EH (cell line): ENCODE measurements at regions not wholly inside any gene's neighbourhood (a gene's known extent, or its start where the extent isn't known, plus 50 kb on each side); places are given as distances from the start of the nearest gene placed in this dataset.

Experiments
- DNase-seq: peaks from one replicate; pipeline ENCODE4 v3.0.0-alpha.2; 2015; ENCODE audit warnings: low read depth

GRCh38 chr5:175168882-175169507 is 275.0 kb downstream of the DRD1 start:
- no peak for DNase-seq

DNA sequence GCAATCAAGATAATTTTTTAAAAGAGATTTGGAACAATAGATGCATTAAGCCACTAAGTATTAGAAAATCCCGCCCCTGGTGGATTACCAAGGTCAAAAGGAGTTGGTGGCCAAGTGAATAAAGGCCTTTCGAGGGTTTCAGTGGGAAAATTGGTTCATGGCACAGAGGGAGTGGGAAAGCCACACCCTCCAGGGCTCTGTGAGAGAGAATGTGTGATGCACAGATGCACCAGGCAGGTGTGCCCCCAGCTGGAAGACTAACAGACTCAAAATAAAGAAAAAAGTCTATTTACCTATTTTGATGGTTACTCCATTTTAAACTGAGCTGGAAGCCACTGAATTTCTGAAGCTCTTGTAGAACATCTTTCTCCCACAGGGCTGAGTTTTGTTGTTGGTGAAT is 278.0 kb downstream of the DRD1 start:
- no peak for DNase-seq

GRCh38 chr5:175163586-175164275 is 280.3 kb downstream of the DRD1 start:
- no peak for DNase-seq

- no peak for DNase-seq
These were observed 281.9 kb downstream of the DRD1 start for GRCh38 chr5:175162036-175162435.

DNA sequence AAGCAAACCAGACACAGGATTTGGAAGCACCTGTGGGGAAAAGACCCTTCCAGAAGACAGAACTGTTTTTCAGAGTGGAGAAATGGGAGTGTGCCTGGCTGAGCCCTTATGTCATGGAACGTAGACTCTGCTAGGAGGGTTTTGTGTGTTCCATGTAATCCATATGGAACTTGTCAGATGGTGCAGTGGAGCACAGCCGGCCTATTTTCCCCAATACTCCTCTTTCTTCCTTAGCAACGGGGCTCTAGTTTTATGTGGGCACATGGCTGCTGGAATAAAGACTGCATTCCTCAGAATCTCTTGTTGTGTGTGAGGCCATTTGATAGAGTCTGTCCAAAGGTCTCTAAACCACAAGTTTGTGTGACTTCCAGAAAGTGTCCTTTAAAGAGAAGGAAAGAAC is 284.0 kb downstream of the DRD1 start:
- DNase-seq, result no peak

GRCh38 chr5:175148636-175149172 is 295.3 kb downstream of the DRD1 start:
- DNase-seq, result no peak

DNA sequence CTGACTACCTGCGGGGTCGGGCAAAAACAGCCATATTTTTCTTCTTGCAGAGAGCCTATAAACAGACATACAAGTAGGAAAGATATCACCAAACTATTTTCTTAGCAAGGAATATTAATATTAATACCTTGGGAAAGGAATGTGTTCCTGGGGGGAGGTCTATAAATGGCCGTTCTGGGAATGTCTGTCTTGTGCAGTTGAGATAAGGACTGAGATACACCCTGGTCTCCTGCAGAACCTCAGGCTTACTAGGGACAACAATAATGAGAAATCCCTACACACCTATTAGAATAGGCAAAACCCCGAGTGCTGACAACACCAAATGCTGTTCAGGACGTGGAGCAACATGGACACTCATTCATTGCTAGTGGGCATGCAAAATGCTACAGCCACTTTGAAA is 297.2 kb downstream of the DRD1 start:
- DNase-seq, result no peak

DNA sequence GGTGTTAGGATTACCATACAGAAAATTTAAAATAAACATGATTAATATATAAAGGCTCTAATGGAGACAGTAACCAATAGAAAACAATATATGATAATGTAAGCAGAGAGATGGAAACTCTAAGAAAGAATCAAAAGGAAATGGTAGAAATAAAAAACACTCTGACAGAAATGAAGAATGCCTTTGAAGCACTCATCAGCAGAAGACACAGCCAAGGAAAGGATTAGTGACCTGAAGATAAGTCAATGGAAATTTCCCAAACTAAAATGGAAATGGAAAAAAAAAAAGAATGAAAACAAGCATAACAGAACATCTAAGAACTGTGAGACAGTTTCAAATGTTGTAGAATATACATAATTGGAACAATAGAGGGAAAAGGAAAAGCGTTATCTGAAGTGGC is 302.6 kb downstream of the DRD1 start:
- DNase-seq, result no peak

DNA sequence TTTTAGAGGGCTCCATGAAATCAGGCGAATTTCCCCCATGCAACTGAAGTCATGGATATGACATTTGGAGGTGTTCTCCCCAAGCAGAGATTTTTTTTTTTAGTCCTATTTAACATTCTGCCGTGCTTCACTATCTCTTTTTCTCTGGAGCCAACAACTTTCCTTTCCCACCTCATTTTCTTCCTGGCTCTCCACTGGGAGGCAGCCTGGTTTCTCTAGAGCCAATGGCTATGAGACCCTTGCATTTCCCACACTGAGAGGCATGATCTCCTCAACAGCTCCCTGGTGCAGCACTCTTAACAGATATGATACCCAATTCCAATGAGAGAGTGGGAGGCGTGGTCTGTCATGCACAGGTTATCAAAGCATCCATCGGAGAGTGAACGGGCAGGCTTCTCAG is 310.8 kb downstream of the DRD1 start:
- DNase-seq, result no peak

DNA sequence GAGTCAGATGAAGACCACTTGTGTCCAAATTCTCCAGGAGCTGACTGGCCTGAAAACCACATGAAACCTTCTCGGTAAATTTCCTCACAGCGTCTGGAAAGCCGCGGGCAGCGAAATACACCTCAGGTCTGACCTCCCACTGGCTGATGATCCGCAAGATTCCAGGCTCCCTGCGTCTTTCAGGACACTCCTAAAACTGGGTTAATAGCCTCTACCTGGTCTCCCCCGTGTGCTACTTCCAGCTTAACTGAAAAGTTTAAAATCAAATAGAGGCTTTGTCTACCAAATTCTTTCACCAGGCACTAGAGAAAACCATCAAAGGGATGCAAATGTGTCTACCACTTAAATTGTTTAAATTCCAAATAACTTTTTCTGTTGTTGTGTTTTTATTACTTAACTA is 312.6 kb downstream of the DRD1 start:
- no peak for DNase-seq

DNA sequence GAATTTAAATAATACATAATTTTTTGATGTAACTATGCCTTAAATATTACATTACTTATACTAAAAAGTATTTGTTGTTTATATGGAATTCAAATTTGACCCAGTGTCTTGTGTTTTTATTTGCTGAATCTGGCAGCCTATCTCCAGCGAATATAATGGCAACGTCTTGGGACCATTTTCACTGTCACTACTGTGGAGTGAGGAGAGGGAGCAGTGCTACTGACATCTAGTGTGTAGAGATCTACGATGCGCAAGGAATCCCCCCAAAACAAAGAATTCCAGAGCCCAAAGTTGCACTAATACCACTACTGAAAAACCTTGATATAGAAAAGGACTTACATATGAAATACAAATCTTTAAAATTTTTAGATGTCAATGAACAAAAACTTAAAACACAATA is 314.4 kb downstream of the DRD1 start:
- no peak for DNase-seq

DNA sequence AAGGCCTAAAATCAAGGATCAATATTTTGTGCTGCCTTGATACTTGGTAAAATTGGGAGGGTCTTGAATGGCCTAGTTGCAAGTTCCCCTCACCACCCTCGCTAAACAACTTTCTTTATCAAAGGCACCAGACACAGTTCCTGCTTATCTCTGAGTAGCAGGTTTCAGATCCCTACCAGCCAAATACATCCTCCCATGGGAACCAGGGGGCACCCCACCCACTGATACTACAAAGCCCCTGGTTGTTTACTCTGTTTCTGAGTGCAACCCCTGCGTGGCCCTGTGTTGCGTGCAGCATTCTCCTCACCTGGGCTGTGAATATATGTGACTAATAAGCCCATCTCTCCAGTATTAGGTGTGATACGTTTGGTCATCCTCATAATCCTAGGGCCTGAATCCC is 314.9 kb downstream of the DRD1 start:
- no peak for DNase-seq

DNA sequence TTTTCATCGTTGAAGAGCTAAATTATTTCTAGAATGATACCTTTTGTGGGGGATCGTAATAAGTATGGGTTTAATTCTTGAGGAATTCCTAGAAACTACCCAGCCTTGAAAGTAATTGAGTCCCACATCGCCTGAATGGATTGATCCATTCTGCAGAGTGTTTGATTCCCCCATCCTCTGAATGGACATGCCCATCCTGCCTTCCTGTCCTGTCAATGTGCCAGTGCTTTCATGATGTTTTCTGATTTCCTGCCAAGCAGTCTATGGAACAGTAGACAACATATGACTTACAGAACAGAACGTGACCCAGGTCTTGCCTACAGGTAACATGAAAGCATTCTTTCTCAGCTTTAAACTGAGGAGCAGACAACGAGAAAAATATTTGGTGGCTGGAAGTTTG is 319.2 kb downstream of the DRD1 start:
- DNase-seq, result no peak

DNA sequence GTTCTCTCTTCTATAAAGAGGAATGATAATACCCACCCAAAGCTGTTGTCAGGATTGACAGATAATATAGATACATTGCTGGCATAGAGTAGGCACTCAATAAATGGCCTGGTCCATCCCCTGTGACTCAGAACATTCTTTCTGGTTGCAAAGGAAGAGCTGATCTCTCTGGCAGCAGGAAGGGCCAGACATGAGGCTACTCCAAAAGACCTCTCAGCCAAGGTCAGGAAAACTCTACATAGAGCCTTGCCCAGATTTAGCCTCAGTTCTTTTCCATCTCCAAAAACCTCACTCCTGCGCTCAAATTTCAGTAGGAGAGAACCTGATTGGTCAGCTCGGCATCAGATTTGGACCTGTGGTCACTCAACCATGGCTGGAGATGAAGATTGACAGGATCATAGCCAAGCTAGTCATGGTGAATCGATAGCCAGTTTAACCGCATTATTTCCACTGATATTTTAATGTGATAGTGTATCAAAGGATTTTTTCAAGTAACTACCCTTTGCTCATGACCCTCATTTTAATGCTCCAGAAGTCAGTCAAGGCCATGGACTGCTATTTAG is 319.6 kb downstream of the DRD1 start:
- DNase-seq, result no peak

- DNase-seq, result no peak
These were observed 320.4 kb downstream of the DRD1 start for GRCh38 chr5:175123542-175123941.

DNA sequence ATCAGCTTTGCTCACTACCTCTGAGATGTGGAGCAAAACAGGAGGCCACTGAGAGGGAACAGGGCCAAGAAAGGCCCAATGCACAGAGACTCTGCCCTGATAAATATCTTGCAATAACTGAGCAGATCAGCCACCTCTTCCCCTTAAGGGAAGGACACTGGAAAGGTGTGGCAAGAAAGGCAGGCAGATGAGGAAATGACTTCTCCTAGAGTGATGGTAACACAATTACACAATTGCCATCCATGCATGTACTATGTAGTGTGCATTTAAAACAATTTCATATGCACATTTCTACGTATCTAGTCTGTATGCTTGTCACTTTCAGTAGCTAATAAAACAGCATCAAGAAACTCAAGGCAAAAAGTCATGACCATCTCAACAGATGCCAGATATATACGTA is 322.5 kb downstream of the DRD1 start:
- no peak for DNase-seq

GRCh38 chr5:175120412-175120811 is 323.6 kb downstream of the DRD1 start:
- no peak for DNase-seq

GRCh38 chr5:175118700-175119309 is 325.2 kb downstream of the DRD1 start:
- DNase-seq, result no peak

GRCh38 chr5:175116466-175117048 is 327.4 kb downstream of the DRD1 start:
- DNase-seq, result no peak

GRCh38 chr5:175115831-175116230 is 328.2 kb downstream of the DRD1 start:
- DNase-seq, result no peak

DNA sequence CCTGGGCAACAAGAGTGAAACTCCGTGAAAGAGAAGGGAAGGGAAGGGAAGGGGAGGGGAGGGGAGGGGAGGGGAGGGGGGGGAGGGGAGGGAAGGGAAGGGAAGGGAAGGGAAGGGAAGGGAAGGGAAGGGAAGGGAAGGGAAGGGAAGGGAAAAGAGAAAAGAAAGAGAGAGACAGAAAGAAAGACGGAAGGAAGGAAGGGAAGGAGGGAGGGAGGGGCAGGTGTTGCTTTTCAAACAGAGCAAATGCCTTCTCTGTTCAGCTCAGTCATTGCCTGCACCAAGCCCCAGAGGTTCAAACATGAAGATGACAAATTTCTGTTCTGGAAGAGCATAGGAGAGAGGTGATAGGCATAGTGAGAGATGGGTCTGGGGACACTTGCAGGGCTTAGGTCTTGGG is 330.0 kb downstream of the DRD1 start:
- no peak for DNase-seq

- DNase-seq, result no peak
These were observed 334.8 kb downstream of the DRD1 start for GRCh38 chr5:175109058-175109755.
